Trophoblast cell (in vitro differentiated cells and primary cell): ENCODE measurements at regions not wholly inside any gene's neighbourhood (a gene's known extent, or its start where the extent isn't known, plus 50 kb on each side); places are given as distances from the start of the nearest gene placed in this dataset.

Source experiments
- DNase-seq, 2 donors: peaks; one replicate each; pipeline ENCODE4 v3.0.0-alpha.2; 2016
- H2AFZ ChIP-seq: 2 replicates; pipeline ENCODE4 v1.6.1; 2013; ENCODE audit warnings: low read length, moderate library complexity, mild to moderate bottlenecking; ENCODE audit not compliant: insufficient read depth, poor library complexity
- H2AK5ac ChIP-seq: 2 replicates; pipeline ENCODE4 v1.6.1; 2013; ENCODE audit warnings: mild to moderate bottlenecking, low read length
- H2BK120ac ChIP-seq: 2 replicates; pipeline ENCODE4 v1.6.1; 2013; ENCODE audit warnings: low read length, mild to moderate bottlenecking, moderate library complexity; ENCODE audit not compliant: insufficient read depth, poor library complexity
- H2BK12ac ChIP-seq: 2 replicates; pipeline ENCODE4 v1.6.1; 2013; ENCODE audit warnings: mild to moderate bottlenecking, low read length, moderate library complexity
- H2BK5ac ChIP-seq: 2 replicates; pipeline ENCODE4 v1.6.1; 2013; ENCODE audit warnings: low read length, low read depth, moderate library complexity, mild to moderate bottlenecking; ENCODE audit not compliant: poor library complexity
- H3K14ac ChIP-seq: 2 replicates; pipeline ENCODE4 v1.6.1; 2013; ENCODE audit warnings: mild to moderate bottlenecking, low read length
- H3K18ac ChIP-seq: 2 replicates; pipeline ENCODE4 v1.6.1; 2013; ENCODE audit warnings: mild to moderate bottlenecking, low read length
- H3K23ac ChIP-seq: 2 replicates; pipeline ENCODE4 v1.6.1; 2013; ENCODE audit warnings: low read length
- H3K27ac ChIP-seq: 2 replicates; pipeline ENCODE4 v1.5.1; 2013; ENCODE audit warnings: low read depth, mild to moderate bottlenecking, inconsistent platforms, low read length, moderate library complexity
- H3K27me3 ChIP-seq: 2 replicates; pipeline ENCODE4 v1.6.1; 2013; ENCODE audit warnings: inconsistent platforms, mild to moderate bottlenecking, low read length, moderate library complexity; ENCODE audit not compliant: insufficient read depth
- H3K36me3 ChIP-seq, 2 experiments: 1 replicate in 1 of 2; 2 replicates in 1 of 2; pipeline ENCODE4 v1.6.1; 2013; ENCODE audit warnings: low read length in 2 of 2, mild to moderate bottlenecking in 2 of 2, moderate library complexity in 1 of 2; ENCODE audit not compliant: insufficient read depth in 2 of 2, control insufficient read depth in 1 of 2
- H3K4ac ChIP-seq: 2 replicates; pipeline ENCODE4 v1.6.1; 2013; ENCODE audit warnings: low read depth, mild to moderate bottlenecking, low read length, moderate library complexity
- H3K4me1 ChIP-seq, 2 experiments: 1 replicate in 1 of 2; 2 replicates in 1 of 2; pipeline ENCODE4 v1.6.1; 2013; ENCODE audit warnings: low read length in 2 of 2, mild to moderate bottlenecking in 2 of 2, moderate library complexity in 1 of 2; ENCODE audit not compliant: insufficient read depth in 2 of 2, control insufficient read depth in 1 of 2
- H3K4me2 ChIP-seq: 2 replicates; pipeline ENCODE4 v1.6.1; 2013; ENCODE audit warnings: inconsistent platforms, mild to moderate bottlenecking, low read length, moderate library complexity
- H3K4me3 ChIP-seq: 2 replicates; pipeline ENCODE4 v1.5.1; 2013; ENCODE audit warnings: mild to moderate bottlenecking, low read depth, low read length, inconsistent platforms
- H3K79me1 ChIP-seq: one replicate; pipeline ENCODE4 v1.6.1; 2013; ENCODE audit warnings: low read length
- H3K79me2 ChIP-seq: 2 replicates; pipeline ENCODE4 v1.6.1; 2013; ENCODE audit warnings: low read length, mild to moderate bottlenecking; ENCODE audit not compliant: control insufficient read depth, insufficient read depth, poor library complexity
- H3K9ac ChIP-seq: 2 replicates; pipeline ENCODE4 v1.6.1; 2013; ENCODE audit warnings: mild to moderate bottlenecking, low read length
- H3K9me3 ChIP-seq: 2 replicates; pipeline ENCODE4 v1.6.1; 2013; ENCODE audit warnings: low read depth, mild to moderate bottlenecking, control low read depth, inconsistent platforms, low read length; ENCODE audit not compliant: insufficient read depth
- H4K12ac ChIP-seq: 2 replicates; pipeline ENCODE4 v1.6.1; 2013; ENCODE audit warnings: low read depth, mild to moderate bottlenecking, low read length, moderate library complexity
- H4K8ac ChIP-seq: 2 replicates; pipeline ENCODE4 v1.6.1; 2013; ENCODE audit warnings: low read depth, mild to moderate bottlenecking, low read length, moderate library complexity
- H4K91ac ChIP-seq: one replicate; pipeline ENCODE4 v1.6.1; 2013; ENCODE audit warnings: low read depth, mild to moderate bottlenecking, low read length, moderate library complexity
- WGBS: extraction: QIAGEN DNeasy Blood & Tissue Kit; methylation state at CpG from one replicate; pipeline ENCODE4 v1.1.7; 2013; ENCODE audit warnings: missing lambda C conversion rate; ENCODE audit not compliant: insufficient read length, insufficient coverage; ENCODE audit errors: extremely low coverage; 5-methylcytosine and 5-hydroxymethylcytosine counted together

GRCh38 chr6:82780334-82780733, 285.3 kb downstream of the UBE3D start:
- H3K79me2 ChIP-seq: no peaks in the 10 kb centered on the region
- H3K4me2 ChIP-seq: no peak overlapping the region
- H3K4me3 ChIP-seq: no peak overlapping the region
- no peak overlapping the region for H3K27ac ChIP-seq
- H4K12ac ChIP-seq: no peak overlapping the region
- no peaks in the 10 kb centered on the region for H3K4me1 ChIP-seq
- no peaks in the 10 kb centered on the region for H3K79me1 ChIP-seq
- H3K23ac ChIP-seq: no peak overlapping the region
- H2AFZ ChIP-seq: no peak overlapping the region
- peak in 1 of 2 donors; percentile 2 for DNase-seq
- H3K36me3 ChIP-seq: no peaks in the 10 kb centered on the region
- no peak overlapping the region for H3K18ac ChIP-seq
- H3K4ac ChIP-seq: no peak overlapping the region
- no peak overlapping the region for H4K8ac ChIP-seq
- H3K9me3 ChIP-seq: no peaks in the 10 kb centered on the region
- no peak overlapping the region for H2BK5ac ChIP-seq
- H2AK5ac ChIP-seq: no peak overlapping the region
- no CpG with 5 or more reads among the region's 1 CpG for WGBS
- H2BK12ac ChIP-seq: no peak overlapping the region
- H2BK120ac ChIP-seq: no peak overlapping the region
- H3K27me3 ChIP-seq: no peaks in the 10 kb centered on the region
- H3K9ac ChIP-seq: no peak overlapping the region
- no peak overlapping the region for H3K14ac ChIP-seq
- no peak overlapping the region for H4K91ac ChIP-seq

DNA sequence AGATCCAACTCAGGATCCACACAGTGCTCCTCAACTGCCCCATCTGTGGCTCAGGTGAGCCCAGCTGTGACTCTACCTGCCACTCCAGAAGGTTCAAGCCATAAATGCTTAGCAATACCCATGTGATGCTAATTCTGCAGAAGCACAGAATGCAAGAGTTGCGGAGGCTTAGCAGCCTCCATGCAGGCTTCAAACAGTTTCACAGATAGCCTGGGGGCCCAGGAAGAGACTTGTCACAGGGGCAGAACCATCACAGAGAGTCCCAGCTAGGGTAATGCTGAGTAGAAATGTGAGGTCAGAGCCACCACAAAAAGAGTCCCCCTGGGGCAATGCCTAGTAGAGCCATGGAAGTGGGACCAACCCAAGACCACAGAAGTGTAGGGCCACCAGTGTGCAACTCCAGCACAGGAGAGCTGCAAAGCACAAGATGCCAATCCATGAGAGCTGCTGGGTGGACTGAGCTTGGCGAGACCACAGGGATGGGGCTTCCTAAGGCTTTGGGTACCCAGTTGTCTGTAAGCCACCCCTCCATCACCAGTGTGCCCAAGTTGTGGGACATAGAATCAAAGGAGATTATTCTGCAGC, 283.9 kb downstream of the UBE3D start:
- H2BK5ac ChIP-seq: no peak overlapping the region
- no peak overlapping the region for H3K23ac ChIP-seq
- H2AFZ ChIP-seq: no peak overlapping the region
- no peak overlapping the region for H2AK5ac ChIP-seq
- no peak overlapping the region for H2BK120ac ChIP-seq
- H2BK12ac ChIP-seq: no peak overlapping the region
- H3K4me3 ChIP-seq: no peak overlapping the region
- DNase-seq: peak in 1 of 2 donors; percentile 14
- no peak overlapping the region for H4K8ac ChIP-seq
- no CpG with 5 or more reads among the region's 2 CpGs for WGBS
- no peak overlapping the region for H4K91ac ChIP-seq
- H3K14ac ChIP-seq: no peak overlapping the region
- H3K18ac ChIP-seq: no peak overlapping the region
- no peaks in the 10 kb centered on the region for H3K36me3 ChIP-seq
- no peak overlapping the region for H3K27ac ChIP-seq
- H3K4me2 ChIP-seq: no peak overlapping the region
- H3K27me3 ChIP-seq: no peaks in the 10 kb centered on the region
- no peaks in the 10 kb centered on the region for H3K9me3 ChIP-seq
- no peak overlapping the region for H4K12ac ChIP-seq
- no peaks in the 10 kb centered on the region for H3K79me1 ChIP-seq
- no peaks in the 10 kb centered on the region for H3K4me1 ChIP-seq
- H3K79me2 ChIP-seq: no peaks in the 10 kb centered on the region
- no peak overlapping the region for H3K4ac ChIP-seq
- no peak overlapping the region for H3K9ac ChIP-seq

- Histone ChIP-seq H3K4me3 (no peak overlapping the region), H2BK120ac (no peak overlapping the region), H2BK5ac (no peak overlapping the region), H3K79me1 (no peaks in the 10 kb centered on the region), H3K14ac (no peak overlapping the region), H4K8ac (no peak overlapping the region), H3K18ac (no peak overlapping the region), H3K9me3 (no peaks in the 10 kb centered on the region), H4K12ac (no peak overlapping the region), H3K4ac (no peak overlapping the region), H2AFZ (no peak overlapping the region), H4K91ac (no peak overlapping the region), H3K36me3 (no peaks in the 10 kb centered on the region), H3K9ac (no peak overlapping the region), H3K23ac (no peak overlapping the region), H2BK12ac (no peak overlapping the region), H3K4me1 (no peaks in the 10 kb centered on the region), H3K4me2 (no peak overlapping the region), H3K79me2 (no peaks in the 10 kb centered on the region), H3K27me3 (no peaks in the 10 kb centered on the region), H3K27ac (no peak overlapping the region), H2AK5ac (no peak overlapping the region)
- DNase-seq: no peak
- no CpG with 5 or more reads among the region's 6 CpGs for WGBS
Observed at GRCh38 chr6:82783587-82784236, 281.9 kb downstream of the UBE3D start.

GRCh38 chr6:82785206-82785605, 280.4 kb downstream of the UBE3D start:
- H2BK12ac ChIP-seq: no peak overlapping the region
- peaks cover 2% of the 10 kb centered on the region for H3K9me3 ChIP-seq
- no peaks in the 10 kb centered on the region for H3K4me1 ChIP-seq
- no peak overlapping the region for H3K9ac ChIP-seq
- H3K79me1 ChIP-seq: no peaks in the 10 kb centered on the region
- H3K18ac ChIP-seq: no peak overlapping the region
- H2AFZ ChIP-seq: no peak overlapping the region
- H2BK5ac ChIP-seq: no peak overlapping the region
- no peak overlapping the region for H3K23ac ChIP-seq
- no peak for DNase-seq
- no peak overlapping the region for H3K4me2 ChIP-seq
- H3K14ac ChIP-seq: no peak overlapping the region
- no peaks in the 10 kb centered on the region for H3K79me2 ChIP-seq
- H2BK120ac ChIP-seq: no peak overlapping the region
- no peak overlapping the region for H2AK5ac ChIP-seq
- H3K4ac ChIP-seq: no peak overlapping the region
- H4K91ac ChIP-seq: no peak overlapping the region
- H3K4me3 ChIP-seq: no peak overlapping the region
- H3K27ac ChIP-seq: no peak overlapping the region
- whole genome bisulfite sequencing: no CpG with 5 or more reads among the region's 2 CpGs
- no peaks in the 10 kb centered on the region for H3K27me3 ChIP-seq
- no peaks in the 10 kb centered on the region for H3K36me3 ChIP-seq
- H4K12ac ChIP-seq: no peak overlapping the region
- no peak overlapping the region for H4K8ac ChIP-seq
